Activated T-cell treated with anti-CD3 and anti-CD28 coated beads, Interleukin-2, amount 50 U/mL, for 72 hours (primary cell): ENCODE measurements at regions not wholly inside any gene's neighbourhood (a gene's known extent, or its start where the extent isn't known, plus 50 kb on each side); places are given as distances from the start of the nearest gene placed in this dataset.

Experiments
- ATAC-seq, 2 donors: fragments of 150-1000 bp; cut with Tn5 transposase; replicated peaks in 1 of 2; 2 replicates each; pipeline ENCODE4 v1.10.0; 2021; ENCODE audit warnings: moderate library complexity in 2 of 2, mild to moderate bottlenecking in 1 of 2
- DNase-seq, 2 donors: peaks; one replicate each; pipeline ENCODE4 v3.0.0; 2021 to 2022; ENCODE audit warnings: mixed read lengths in 1 of 2
- H3K27ac Mint-ChIP-seq: one replicate; pipeline ENCODE4 v1.8.0; 2022; ENCODE audit warnings: mild to moderate bottlenecking, moderate library complexity, mixed read lengths
- H3K27me3 Mint-ChIP-seq: one replicate; pipeline ENCODE4 v1.8.0; 2022; ENCODE audit warnings: low read depth, mixed read lengths
- H3K36me3 Mint-ChIP-seq, 2 donors: one replicate each; pipeline ENCODE4 v1.8.0; 2022; ENCODE audit warnings: mixed read lengths in 2 of 2, mild to moderate bottlenecking in 1 of 2; ENCODE audit not compliant: insufficient read depth in 2 of 2
- H3K4me1 Mint-ChIP-seq: one replicate; pipeline ENCODE4 v1.8.0; 2022; ENCODE audit warnings: low read depth, mixed read lengths
- H3K4me3 Mint-ChIP-seq, 2 donors: one replicate each; pipeline ENCODE4 v1.8.0; 2022; ENCODE audit warnings: mild to moderate bottlenecking in 2 of 2, mixed read lengths in 2 of 2, moderate library complexity in 2 of 2
- H3K9me3 Mint-ChIP-seq, 2 donors: one replicate each; pipeline ENCODE4 v1.8.0; 2022; ENCODE audit warnings: mixed read lengths in 2 of 2

DNA sequence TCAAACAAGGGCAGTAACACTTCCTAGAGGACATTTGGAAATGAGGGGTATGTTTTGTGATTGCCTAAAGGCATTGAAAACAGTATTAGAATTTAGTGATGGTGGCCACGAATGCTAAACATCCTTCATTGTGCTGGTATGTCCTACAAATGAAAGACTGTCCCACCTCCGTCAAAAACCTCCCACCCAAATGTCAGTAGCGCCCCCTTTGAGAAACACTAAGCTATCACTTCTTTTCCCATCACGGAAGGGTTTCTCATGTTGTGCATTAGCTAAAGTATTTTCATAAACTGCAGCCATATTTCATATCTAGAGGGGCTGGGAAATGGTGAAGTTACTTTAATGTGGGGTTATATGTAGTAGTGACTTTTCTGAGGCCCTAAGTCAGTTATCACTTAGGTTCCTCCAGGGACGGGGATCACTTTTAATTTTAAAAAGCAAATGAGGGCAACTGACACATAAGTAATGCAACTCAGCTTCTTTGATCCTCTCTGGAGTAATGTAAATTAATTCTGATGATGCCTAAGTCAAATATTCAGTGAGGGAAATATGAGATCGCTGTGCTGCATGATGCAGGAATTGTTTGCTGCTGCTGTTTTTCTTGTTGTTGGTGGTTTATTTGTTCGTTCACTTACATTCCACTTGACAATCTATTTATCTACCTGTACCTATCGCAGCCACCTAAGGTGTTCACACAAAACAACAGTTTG is 1403.4 kb upstream of the TENM4 start:
- ATAC-seq (no peak), DNase-seq (no peak)
- Mint-ChIP-seq H3K27ac (no peak overlapping the region), H3K4me3 (no peak overlapping the region), H3K36me3 (peaks cover 0 to 2% of the 10 kb centered on the region in 2 donors), H3K9me3 (peaks cover 6 to 10% of the 10 kb centered on the region in 2 donors), H3K4me1 (no peaks in the 10 kb centered on the region), H3K27me3 (no peaks in the 10 kb centered on the region)

DNA sequence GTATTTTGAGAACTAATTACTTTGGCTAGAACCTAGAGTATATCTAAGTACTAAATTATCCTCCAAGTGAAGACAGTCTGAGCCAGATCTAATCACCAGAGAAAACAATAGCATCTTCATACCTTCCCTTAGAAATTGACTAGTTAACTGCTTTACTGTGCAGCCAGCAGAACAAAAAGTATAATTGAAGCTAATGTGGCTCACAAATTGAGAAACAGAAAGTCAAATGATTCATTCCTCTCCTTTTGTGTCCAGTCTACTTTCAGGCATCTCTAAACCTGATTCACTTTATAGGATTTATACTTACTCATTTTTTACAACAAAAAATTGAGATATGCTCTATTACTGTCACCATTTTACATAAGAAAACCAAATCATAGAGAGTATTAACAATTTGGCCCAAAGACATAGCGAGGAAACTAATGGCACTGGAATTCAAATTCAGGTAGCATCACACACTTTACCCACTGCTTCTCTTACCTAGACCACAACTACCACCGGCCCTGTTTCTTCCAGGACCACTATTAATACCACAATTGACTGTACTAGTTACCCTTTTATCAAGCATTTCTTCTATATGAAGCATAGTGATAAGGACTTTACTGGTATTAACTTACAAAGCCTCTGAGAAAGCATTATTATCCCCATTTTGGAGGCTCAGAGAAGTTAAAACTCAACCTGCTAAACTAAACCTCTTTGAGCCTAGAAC is 1402.6 kb upstream of the TENM4 start:
- Mint-ChIP-seq H3K27ac (no peak overlapping the region), H3K9me3 (peaks cover 4 to 7% of the 10 kb centered on the region in 2 donors), H3K27me3 (no peaks in the 10 kb centered on the region), H3K36me3 (peaks cover 0 to 2% of the 10 kb centered on the region in 2 donors), H3K4me1 (no peaks in the 10 kb centered on the region), H3K4me3 (no peak overlapping the region)
- ATAC-seq (no peak), DNase-seq (no peak)

DNA sequence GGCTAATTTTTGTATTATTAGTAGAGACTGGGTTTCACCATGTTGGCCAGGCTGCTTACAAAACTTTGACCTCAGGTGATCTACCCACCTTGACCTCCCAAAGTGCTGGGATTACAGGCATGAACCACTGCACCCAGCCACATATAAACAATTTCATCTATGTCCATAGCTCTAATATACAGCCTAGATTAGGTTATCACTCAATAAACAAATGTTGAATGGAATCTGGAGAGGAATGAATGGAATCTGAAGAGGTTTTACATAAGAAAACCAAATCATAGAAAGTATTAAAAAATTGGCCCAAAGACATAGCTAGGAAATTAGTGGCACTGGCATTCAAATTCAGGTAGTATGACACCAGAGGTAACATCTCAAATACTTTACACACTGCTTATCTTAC is 1401.4 kb upstream of the TENM4 start:
- H3K9me3 Mint-ChIP-seq, result peaks cover 6 to 8% of the 10 kb centered on the region in 2 donors

DNA sequence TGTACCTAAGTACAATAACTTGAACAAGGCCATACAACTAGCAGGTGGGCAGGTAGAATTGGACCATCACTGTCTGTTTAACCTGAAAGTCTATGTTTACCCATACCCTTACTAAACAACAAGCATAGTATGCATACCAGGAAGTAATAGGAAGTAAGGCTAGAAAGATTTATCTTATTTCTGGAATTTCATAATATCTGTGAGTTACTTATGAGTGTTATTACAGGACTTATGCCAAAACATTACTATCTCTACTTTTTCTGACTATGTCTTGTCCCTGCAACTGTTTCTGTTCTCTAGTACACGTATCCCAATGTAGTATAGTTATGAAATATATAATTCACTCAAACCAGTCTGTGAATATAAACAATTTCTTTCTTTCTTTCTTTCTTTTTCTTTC is 1400.8 kb upstream of the TENM4 start:
- Mint-ChIP-seq H3K9me3 (peaks cover 4 to 5% of the 10 kb centered on the region in 2 donors), H3K4me3 (no peak overlapping the region)

More for the DNA sequence above, 1401.4 kb upstream of the TENM4 start:
- no peak for DNase-seq
- Mint-ChIP-seq H3K4me3 (no peak overlapping the region), H3K36me3 (peaks cover 0 to 2% of the 10 kb centered on the region in 2 donors), H3K4me1 (no peaks in the 10 kb centered on the region), H3K27ac (no peak overlapping the region), H3K27me3 (no peaks in the 10 kb centered on the region)
- ATAC-seq, result no peak

DNA sequence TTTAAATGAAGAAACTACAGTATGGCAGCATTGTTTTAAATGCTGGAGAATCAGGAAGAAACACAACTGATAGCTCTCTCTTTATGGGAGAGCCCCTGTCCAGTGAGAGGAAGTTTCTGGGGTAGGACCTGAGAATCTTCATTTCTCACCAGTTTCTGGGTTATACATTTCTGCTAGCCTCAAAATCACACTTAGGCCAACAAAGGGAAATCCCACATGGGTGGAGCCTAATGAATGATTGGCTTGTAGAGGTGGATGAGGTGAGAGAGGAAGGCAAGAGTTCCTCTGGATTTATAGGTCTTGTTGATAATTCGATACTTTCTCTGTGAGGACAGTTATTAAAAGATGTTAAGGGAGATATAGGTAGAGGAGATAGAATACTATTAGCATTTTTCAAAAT is 1397.3 kb upstream of the TENM4 start:
- ATAC-seq, result no peak

More for the DNA sequence above, 1400.8 kb upstream of the TENM4 start:
- DNase-seq, result no peak
- H3K4me1 Mint-ChIP-seq, result no peaks in the 10 kb centered on the region
- H3K27me3 Mint-ChIP-seq, result no peaks in the 10 kb centered on the region
- no peak overlapping the region for H3K27ac Mint-ChIP-seq
- H3K36me3 Mint-ChIP-seq, result peaks cover 0 to under 1% of the 10 kb centered on the region in 2 donors
- ATAC-seq, result no peak

DNA sequence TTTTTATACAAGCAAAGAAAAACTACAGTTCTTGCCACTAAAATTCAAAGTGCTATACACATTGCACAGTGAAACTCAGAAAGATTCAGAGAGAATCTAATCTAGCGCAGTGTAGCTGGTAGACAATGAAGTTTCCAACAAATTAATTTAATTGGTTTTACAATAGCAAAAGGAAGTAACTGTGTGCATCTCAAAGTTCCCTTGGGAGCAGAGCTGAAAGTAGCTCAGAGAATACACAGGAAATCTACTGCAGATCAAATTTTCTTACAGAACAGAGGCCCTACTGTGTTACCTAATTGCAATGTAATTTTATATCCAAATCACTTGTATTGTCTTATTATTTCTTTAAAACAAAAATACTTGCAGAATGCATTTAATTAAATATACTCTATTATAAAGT is 1396.2 kb upstream of the TENM4 start:
- H3K4me3 Mint-ChIP-seq, result no peak overlapping the region
- no peak overlapping the region for H3K27ac Mint-ChIP-seq
- no peak for ATAC-seq
- DNase-seq, result no peak
- H3K4me1 Mint-ChIP-seq, result no peaks in the 10 kb centered on the region
- peaks cover 7 to 8% of the 10 kb centered on the region in 2 donors for H3K9me3 Mint-ChIP-seq
- peaks cover 0 to 2% of the 10 kb centered on the region in 2 donors for H3K36me3 Mint-ChIP-seq
- no peaks in the 10 kb centered on the region for H3K27me3 Mint-ChIP-seq

More for the DNA sequence above, 1397.3 kb upstream of the TENM4 start:
- Mint-ChIP-seq H3K4me3 (no peak overlapping the region), H3K27me3 (no peaks in the 10 kb centered on the region), H3K4me1 (no peaks in the 10 kb centered on the region), H3K9me3 (peaks cover 3 to 8% of the 10 kb centered on the region in 2 donors), H3K36me3 (peaks cover 0 to 2% of the 10 kb centered on the region in 2 donors), H3K27ac (no peak overlapping the region)
- DNase-seq, result no peak

DNA sequence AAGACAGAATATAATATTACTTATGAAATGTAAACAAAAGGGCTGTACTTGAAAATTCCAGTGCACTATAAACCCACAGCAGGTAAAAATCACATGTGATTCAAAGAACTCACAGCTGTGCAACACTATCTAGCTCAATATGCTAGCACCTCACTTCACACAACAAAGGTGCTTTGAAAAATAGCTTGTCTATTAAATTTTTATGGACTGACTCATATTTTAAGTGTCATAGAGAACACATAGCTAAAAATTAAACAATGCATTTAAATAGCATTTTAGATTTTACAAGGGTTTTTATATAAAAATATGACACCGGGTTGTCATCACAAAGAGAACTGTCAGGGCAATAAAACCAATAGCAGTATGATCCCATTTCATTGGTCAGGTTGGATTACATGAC is 1390.5 kb upstream of the TENM4 start:
- ATAC-seq (no peak), DNase-seq (no peak)
- Mint-ChIP-seq H3K4me1 (no peaks in the 10 kb centered on the region), H3K9me3 (peaks cover 6 to 11% of the 10 kb centered on the region in 2 donors), H3K27me3 (no peaks in the 10 kb centered on the region), H3K27ac (no peak overlapping the region), H3K36me3 (no peaks in the 10 kb centered on the region), H3K4me3 (no peak overlapping the region)

DNA sequence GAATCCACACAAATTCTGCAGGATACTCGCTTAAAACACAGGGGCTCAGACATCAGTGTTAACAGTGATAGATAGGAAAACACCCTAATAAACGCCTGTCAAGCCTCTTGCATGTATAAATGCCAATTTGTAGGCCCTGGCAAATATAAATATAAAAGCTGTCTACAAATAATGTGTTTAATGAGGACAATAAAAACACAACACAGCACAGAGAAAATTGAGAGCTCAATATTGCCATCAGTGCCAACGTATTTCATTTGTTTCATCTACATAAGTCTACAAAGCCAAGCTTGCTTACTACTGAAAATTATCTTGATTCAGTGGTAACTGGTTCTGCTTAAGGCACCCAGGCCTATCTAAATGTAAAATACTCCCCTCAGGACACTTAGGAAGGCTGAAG is 1387.0 kb upstream of the TENM4 start:
- Mint-ChIP-seq H3K4me3 (no peak overlapping the region), H3K27ac (no peak overlapping the region), H3K4me1 (no peaks in the 10 kb centered on the region), H3K9me3 (peaks cover 2 to 13% of the 10 kb centered on the region in 2 donors), H3K27me3 (no peaks in the 10 kb centered on the region), H3K36me3 (no peaks in the 10 kb centered on the region)
- ATAC-seq (no peak), DNase-seq (no peak)

DNA sequence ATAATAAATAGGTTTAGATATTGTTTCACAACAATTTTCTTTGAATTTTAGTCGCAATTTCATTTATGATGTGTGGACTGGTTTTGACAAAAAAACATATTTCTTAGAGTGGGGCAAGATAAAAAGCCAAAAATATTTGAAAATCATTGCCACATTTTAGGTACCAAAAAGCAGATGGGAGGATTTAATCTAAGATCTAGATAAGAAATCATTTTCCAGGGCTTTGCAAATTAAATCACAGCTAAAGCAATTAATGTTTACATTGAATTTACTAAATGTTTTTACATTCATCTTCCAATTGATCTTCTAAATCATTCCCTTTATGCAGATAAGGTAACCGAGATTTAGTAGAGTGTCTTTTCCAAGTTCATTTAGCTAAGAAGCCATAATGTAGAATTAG is 1386.0 kb upstream of the TENM4 start:
- Mint-ChIP-seq H3K27me3 (no peaks in the 10 kb centered on the region), H3K9me3 (peaks cover 2 to 9% of the 10 kb centered on the region in 2 donors)
- ATAC-seq, result no peak

DNA sequence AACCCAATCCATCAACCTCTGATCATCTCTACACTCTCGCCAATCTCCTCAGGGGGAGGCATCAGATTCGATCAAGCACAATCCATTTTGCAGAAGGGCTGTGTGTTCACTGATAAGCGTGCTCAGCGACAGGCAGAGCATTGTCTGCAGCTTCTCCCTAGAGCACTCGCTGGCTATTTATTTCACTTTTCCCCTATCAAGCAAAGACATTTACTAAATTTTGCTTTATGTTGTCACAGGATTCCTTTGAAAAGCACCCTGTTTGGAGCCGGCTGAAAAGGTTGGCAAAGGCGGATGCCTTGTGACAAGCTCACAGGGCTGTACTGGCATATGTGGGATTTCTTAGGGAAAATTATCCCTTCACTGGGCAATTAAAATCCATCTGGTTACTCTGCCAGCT is 1381.5 kb upstream of the TENM4 start:
- H3K27ac Mint-ChIP-seq, result no peak overlapping the region
- ATAC-seq (no peak), DNase-seq (no peak)
- peaks cover 2 to 7% of the 10 kb centered on the region in 2 donors for H3K9me3 Mint-ChIP-seq
- no peaks in the 10 kb centered on the region for H3K36me3 Mint-ChIP-seq
- no peak overlapping the region for H3K4me3 Mint-ChIP-seq
- H3K4me1 Mint-ChIP-seq, result no peaks in the 10 kb centered on the region
- no peaks in the 10 kb centered on the region for H3K27me3 Mint-ChIP-seq

More for the DNA sequence above, 1386.0 kb upstream of the TENM4 start:
- H3K4me1 Mint-ChIP-seq, result no peaks in the 10 kb centered on the region
- H3K27ac Mint-ChIP-seq, result no peak overlapping the region
- no peak for DNase-seq
- H3K4me3 Mint-ChIP-seq, result no peak overlapping the region
- no peaks in the 10 kb centered on the region for H3K36me3 Mint-ChIP-seq

DNA sequence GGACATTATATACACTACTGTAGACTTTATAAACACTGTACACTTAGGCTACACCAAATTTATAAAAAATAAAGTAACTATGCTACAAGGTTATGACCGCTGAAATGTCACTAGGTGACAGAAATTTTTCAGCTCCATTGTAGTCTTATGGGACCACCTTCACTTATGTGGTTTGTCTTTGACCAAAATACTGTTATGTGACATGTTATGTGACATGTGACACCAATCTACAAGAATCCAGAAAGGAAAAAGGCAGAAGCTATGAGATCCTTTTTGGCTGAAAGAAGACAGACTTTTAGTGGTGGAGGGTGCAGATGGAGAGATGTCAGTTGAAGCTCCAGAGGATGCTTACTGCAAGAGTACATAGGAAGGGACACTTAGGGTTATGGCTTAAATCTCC is 1378.4 kb upstream of the TENM4 start:
- Mint-ChIP-seq H3K9me3 (peaks cover 0 to 6% of the 10 kb centered on the region in 2 donors), H3K27me3 (no peaks in the 10 kb centered on the region), H3K4me1 (no peaks in the 10 kb centered on the region), H3K27ac (no peak overlapping the region), H3K36me3 (no peaks in the 10 kb centered on the region), H3K4me3 (no peak overlapping the region)
- ATAC-seq (no peak), DNase-seq (no peak)

DNA sequence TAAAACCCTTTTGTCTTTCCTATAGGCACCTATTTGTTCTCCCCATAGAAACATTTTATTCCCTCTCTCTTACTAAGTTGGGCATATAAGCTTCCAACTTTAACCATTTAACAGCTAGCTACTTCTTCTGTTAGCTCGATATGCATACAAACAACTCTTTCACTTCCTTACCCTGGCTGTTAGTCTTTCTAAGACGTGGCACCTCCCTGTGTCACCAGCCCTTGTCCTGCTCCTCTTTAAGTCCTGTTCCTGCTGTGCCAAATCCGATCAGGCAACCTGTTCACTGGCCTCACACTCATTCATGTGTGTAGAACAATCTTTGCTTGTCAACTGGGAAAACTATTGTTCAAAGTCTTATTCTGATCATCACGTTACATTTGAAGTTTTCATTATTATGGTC is 1376.1 kb upstream of the TENM4 start:
- no peak overlapping the region for H3K4me3 Mint-ChIP-seq
- H3K27ac Mint-ChIP-seq, result no peak overlapping the region
- H3K9me3 Mint-ChIP-seq, result peaks cover 3 to 6% of the 10 kb centered on the region in 2 donors
- no peaks in the 10 kb centered on the region for H3K4me1 Mint-ChIP-seq
- H3K36me3 Mint-ChIP-seq, result no peaks in the 10 kb centered on the region
- DNase-seq (no peak), ATAC-seq (no peak)
- H3K27me3 Mint-ChIP-seq, result no peaks in the 10 kb centered on the region

DNA sequence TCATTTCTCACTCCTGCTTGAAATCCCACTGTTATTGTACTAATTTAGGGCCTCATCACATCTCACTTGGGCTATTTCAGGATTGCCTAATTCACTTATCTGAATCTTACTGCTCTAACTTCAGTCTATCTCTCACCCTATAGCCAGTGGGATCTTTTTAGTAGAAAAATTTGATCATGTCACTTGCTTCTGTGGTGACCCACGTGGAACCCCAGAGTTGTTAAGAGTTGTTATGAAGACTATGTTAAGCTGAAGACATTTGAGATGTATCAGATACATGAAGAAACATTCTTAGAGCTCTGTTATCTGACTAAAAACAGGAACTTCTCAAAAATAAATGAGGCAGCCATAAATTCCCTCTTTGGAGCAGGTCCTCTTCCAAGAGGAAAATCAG is 1375.6 kb upstream of the TENM4 start:
- Mint-ChIP-seq H3K27ac (no peak overlapping the region), H3K4me3 (no peak overlapping the region), H3K36me3 (no peaks in the 10 kb centered on the region), H3K27me3 (no peaks in the 10 kb centered on the region), H3K9me3 (peaks cover 3 to 6% of the 10 kb centered on the region in 2 donors), H3K4me1 (no peaks in the 10 kb centered on the region)
- ATAC-seq (no peak), DNase-seq (no peak)
